ENCODE measurements at regions not wholly inside any gene's neighbourhood (a gene's known extent, or its start where the extent isn't known, plus 50 kb on each side); places are given as distances from the start of the nearest gene placed in this dataset.

DNA sequence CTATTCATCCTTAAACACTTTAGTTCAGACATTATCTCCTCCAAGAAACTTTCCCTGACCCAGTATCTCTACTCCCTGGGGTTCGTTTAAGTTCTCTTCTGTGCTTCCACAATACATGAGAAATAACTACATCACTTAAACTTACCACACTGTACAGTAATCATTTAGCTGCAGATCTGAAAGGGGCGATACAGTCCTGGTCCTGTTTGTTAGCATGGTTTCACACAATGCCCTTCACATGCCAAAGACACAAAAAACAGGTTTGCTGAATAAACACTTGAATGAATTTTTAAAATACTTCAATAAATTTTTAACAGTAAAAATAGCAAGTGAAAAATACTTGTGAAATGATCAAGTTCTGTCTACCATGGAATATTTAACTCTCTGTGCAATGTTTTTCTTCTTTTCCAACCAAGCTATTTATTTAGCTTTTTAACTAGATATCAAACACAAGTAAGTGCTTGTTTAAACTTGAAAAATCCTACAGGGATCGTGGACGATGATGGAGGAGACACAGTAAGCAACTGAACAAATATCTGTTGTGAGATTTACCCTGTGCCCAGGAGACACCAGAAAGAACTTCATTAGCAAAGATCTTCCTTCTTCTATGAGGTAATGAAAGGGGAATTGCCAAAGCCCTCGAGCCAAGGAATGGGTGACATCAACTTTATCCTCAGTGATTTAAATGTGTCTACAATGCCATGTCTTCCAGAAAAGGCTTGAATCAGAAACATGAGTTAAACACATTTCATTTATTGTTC is 255.6 kb upstream of the GRIP1 start:
- dilution Hi-C loops (cut with MboI; ENCODE audit: extremely low pct_ligation_motif_present, low sequenced_read_pairs) = no loop called here
- BruUV-seq (replicated peaks) = no TSS peak

More for the DNA sequence above, 255.6 kb upstream of the GRIP1 start:
- no peak for FAIRE-seq
- Histone ChIP-seq H3K36me3 (ENCODE audit: control insufficient read depth in 2 of 2, extremely low read depth in 1 of 2, insufficient read depth in 2 of 2, low read length in 2 of 2) (no peaks in the 10 kb centered on the region), H3K4me1 (ENCODE audit: control insufficient read depth, extremely low read depth, insufficient read depth, low read length) (no peaks in the 10 kb centered on the region), H4K20me1 (replicated peaks; ENCODE audit: control insufficient read depth, extremely low read depth, insufficient read depth, low read length) (no peaks in the 10 kb centered on the region), H3K9ac (replicated peaks; ENCODE audit: extremely low read depth, insufficient read depth, low read length) (no peak overlapping the region), H3K4me2 (ENCODE audit: insufficient read depth, low read length) (no peak overlapping the region), H3K9me1 (replicated peaks; ENCODE audit: control insufficient read depth, extremely low read depth, insufficient read depth, low read length) (no peaks in the 10 kb centered on the region), H3K79me2 (ENCODE audit: control insufficient read depth, insufficient read depth, low read length) (no peaks in the 10 kb centered on the region), H2AFZ (ENCODE audit: low read depth, low read length) (no peak overlapping the region), H3K27ac (ENCODE audit: insufficient read depth, low read depth, low read length) (no peak overlapping the region), H3K9me3 (replicated peaks; ENCODE audit: control insufficient read depth, insufficient read depth, low read length) (no peaks in the 10 kb centered on the region), H3K4me3 (replicated peaks in 1 of 3; ENCODE audit: insufficient read depth in 1 of 3, low read depth in 1 of 3, low read length in 3 of 3) (no peak overlapping the region), H3K27me3 (ENCODE audit: control insufficient read depth in 2 of 2, insufficient read depth in 2 of 2, low read length in 2 of 2) (no peaks in the 10 kb centered on the region)
- intact Hi-C loops (cut with micrococcal nuclease) = no loop called here
- POLR2A ChIA-PET = no interaction called here
- no peak for DNase-seq (ENCODE audit: low read depth, low spot score)
- CTCF ChIA-PET = no interaction called here
- TF ChIP-seq, protein P1, sequence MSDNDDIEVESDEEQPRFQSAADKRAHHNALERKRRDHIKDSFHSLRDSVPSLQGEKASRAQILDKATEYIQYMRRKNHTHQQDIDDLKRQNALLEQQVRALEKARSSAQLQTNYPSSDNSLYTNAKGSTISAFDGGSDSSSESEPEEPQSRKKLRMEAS (IDR thresholded peaks at IDR 0.05; ENCODE audit: insufficient read depth, insufficient read length) = no peak
- TF ChIP-seq POLR2A (IDR thresholded peaks at IDR 0.05; ENCODE audit: low read depth, low read length) (no peak), FOS (IDR thresholded peaks at IDR 0.05; ENCODE audit: borderline replicate concordance, insufficient read depth, low read length) (no peak), GATA2 (IDR thresholded peaks at IDR 0.05; ENCODE audit: insufficient read depth, insufficient read length, low read depth, low read length) (no peak), EZH2 (IDR thresholded peaks at IDR 0.05; ENCODE audit: borderline replicate concordance, low read depth, low read length, severe bottlenecking) (no peak), POLR2AphosphoS5 (IDR thresholded peaks at IDR 0.05; ENCODE audit: insufficient read depth, low read depth, low read length) (no peak), JUN (IDR thresholded peaks at IDR 0.05; ENCODE audit: borderline replicate concordance, insufficient read depth, insufficient read length, low read depth) (no peak), MYC (IDR thresholded peaks at IDR 0.05; ENCODE audit: low read depth, low read length) (no peak)
- TF ChIP-seq, protein P2, sequence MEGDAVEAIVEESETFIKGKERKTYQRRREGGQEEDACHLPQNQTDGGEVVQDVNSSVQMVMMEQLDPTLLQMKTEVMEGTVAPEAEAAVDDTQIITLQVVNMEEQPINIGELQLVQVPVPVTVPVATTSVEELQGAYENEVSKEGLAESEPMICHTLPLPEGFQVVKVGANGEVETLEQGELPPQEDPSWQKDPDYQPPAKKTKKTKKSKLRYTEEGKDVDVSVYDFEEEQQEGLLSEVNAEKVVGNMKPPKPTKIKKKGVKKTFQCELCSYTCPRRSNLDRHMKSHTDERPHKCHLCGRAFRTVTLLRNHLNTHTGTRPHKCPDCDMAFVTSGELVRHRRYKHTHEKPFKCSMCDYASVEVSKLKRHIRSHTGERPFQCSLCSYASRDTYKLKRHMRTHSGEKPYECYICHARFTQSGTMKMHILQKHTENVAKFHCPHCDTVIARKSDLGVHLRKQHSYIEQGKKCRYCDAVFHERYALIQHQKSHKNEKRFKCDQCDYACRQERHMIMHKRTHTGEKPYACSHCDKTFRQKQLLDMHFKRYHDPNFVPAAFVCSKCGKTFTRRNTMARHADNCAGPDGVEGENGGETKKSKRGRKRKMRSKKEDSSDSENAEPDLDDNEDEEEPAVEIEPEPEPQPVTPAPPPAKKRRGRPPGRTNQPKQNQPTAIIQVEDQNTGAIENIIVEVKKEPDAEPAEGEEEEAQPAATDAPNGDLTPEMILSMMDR (IDR thresholded peaks at IDR 0.05; ENCODE audit: extremely low read depth in 1 of 2, insufficient read depth in 1 of 2, low read depth in 1 of 2, low read length in 2 of 2) = no peak
